ENCODE measurements at regions not wholly inside any gene's neighbourhood (a gene's known extent, or its start where the extent isn't known, plus 50 kb on each side); places are given as distances from the start of the nearest gene placed in this dataset.

- TF ChIP-seq POLR2AphosphoS5 (IDR thresholded peaks at IDR 0.05) (no peak), CTCF (IDR thresholded peaks at IDR 0.05) (no peak), EP300 (IDR thresholded peaks at IDR 0.05) (no peak), POLR2A (IDR thresholded peaks at IDR 0.05) (no peak)
These were observed 155.7 kb upstream of the TMEM72 start for GRCh38 chr10:44755481-44755880.
